Endothelial cell of hepatic sinusoid (primary cell): ENCODE measurements at regions not wholly inside any gene's neighbourhood (a gene's known extent, or its start where the extent isn't known, plus 50 kb on each side); places are given as distances from the start of the nearest gene placed in this dataset.

Experiments used
- in situ Hi-C: cut with HindIII; loops from 2 replicates; pipeline ENCODE4 v1.10.0; 2017; ENCODE audit warnings: low sequenced_read_pairs

DNA sequence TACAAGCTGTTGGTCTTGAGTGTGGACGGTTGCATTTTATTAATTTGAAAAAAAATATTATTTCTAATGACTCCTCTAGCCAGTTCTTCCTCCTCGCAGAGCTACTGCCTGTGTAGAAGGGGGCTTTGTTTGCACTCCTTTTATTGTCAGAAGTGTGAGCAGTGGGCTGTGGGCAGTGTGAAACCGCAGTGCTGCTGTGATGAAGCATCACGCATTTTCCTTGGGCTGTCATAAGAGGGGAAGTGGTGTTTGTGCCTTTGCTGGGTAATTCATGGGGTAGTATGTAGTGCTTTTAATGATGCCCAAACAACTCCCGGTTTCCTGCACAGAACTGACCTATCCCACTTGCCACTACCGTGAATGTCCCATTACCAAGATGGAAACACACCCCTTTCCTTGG lies 357.3 kb downstream of the ZNF536 start:
- in situ Hi-C loops = no loop called here

DNA sequence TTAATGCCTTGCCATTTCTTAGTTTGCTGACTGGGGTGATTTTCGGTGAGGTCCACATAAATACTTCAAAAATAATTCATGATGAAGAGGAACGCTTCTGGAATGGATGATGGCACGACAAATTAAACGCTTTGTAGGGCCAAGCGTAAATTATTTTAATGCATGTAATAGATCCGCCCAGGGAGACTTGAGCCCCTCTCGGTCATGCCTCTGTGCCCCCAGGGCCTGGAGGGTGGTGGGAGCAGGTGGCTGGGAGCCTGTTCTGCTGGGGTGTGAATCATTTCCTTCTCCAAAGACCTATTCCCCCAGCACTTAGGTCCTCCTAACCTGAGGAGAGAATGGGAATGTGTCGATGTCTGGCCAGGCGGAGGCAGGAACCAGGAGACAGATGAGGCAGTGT lies 350.6 kb downstream of the ZNF536 start:
- in situ Hi-C loops = loop anchor here (25.0 kb wide), 1 partner anchor 1515 kb away; no protein-coding TSS in a partner anchor

DNA sequence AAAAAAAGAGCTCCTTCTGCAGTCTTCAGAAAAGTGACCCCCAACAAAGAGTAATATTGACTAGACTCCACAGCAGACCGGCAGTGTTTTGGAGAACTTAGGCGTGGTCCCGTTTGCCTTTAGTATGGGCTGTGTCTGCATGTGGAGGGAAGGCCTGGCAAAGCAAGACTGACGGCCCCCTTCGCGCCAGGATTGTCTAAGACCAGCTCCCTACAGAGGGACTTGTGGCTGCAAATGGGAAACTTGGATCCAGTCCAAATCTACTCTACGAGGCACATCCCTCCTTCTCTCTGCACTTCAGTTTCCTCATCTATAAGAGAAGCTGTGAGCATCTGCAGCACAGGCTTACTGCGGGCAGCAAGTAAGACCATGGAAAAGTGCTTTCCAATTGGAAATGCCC lies 350.0 kb downstream of the ZNF536 start:
- in situ Hi-C loops = loop anchor here (25.0 kb wide), 1 partner anchor 1515 kb away; no protein-coding TSS in a partner anchor

DNA sequence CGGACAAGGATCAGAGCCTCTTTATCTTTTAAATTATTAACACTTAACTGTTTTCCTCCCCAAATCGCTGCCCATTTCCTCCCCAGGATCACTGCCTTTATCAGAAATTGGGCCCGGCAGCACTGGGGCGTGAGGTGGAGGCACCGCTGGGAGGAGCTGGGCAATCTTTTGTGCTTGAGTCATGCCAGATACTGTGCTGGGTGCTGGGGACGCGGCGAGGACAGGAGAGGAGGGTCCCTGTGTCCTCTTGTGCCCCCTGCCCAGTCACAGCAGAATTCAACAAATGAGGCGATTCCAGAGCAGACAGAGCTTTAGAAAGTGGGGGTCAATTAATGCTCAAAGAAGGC lies 347.8 kb downstream of the ZNF536 start:
- in situ Hi-C loops = loop anchor here (25.0 kb wide), 1 partner anchor 1517 kb away; no protein-coding TSS in a partner anchor

DNA sequence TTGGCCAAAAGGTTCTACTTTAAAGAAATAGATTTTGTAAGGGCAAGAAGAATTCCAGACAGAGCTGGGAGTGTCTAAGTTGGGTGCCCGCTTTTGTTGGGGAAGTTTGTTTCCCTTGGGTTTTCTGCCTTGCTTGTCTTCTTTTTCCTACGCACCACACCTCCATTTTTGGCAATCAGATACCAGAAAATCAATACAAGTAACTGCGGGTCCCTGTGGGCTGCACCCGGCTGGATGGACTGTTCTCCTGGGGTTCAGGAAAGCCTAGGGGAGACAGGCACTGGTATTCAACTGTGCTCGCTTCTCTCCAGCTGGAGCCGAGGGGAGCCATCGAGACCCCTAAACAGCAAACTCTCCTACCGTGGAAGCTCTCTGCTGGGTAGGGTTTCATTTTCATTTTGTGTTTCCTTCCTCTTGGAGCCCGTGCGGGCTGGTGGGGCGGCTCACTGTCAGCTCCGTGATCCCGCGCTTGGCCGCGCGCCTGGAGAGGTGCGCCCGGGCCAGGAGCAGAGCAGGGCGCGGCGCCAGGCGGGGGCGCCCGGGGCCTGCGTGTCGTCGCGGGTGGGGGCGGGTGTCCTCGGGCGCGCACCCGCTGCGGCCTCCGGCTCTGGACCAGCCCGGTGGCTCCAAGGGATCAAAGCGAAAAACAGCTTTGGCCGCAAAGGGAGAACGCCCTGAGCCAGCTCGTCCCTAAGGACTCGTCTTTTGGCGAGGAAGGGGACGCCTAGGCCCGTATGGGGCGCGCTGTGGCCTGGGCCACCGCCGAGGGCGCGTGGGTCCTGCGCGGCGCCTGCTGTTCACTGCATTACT lies 347.2 kb downstream of the ZNF536 start:
- in situ Hi-C loops = loop anchor here (25.0 kb wide), 1 partner anchor 1518 kb away; no protein-coding TSS in a partner anchor

DNA sequence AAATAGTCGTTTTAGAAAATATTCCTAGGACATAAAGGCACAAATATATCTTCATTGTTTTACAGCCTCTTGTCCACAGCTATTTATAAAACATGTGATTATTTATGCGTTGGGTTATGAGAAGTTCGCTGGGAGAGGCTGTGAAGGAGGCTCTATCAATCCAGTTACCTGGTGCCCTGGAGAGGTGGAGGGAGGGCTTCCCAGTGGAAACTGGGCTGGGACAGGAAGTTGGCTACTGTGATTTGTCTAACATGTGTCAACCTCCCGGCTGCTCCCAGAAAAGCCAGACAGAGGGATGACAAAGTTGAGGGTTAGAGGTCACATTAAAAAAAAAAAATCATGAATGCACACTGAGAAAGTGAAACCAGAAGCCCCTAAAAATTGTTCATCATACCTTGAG lies 346.5 kb downstream of the ZNF536 start:
- in situ Hi-C loops = loop anchor here (25.0 kb wide), 1 partner anchor 1519 kb away; no protein-coding TSS in a partner anchor

DNA sequence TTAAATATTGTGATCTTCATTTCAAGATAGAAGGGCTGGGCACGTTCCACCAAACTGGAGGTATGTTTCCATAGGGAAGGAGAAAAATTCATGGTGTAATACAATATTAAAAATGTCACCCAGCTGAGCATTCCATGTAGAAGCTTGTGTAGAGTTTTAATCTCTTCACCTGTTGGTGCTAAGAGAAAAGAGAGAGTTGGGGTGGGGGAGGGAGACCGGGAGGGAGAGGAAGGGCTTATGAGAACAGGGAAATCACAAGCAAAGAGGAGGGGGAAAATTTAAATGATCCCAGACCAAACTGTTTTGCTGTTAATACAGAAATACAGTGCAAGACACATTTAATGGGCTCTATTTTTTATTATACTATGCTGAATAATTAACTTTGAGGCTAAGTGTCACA lies 345.8 kb downstream of the ZNF536 start:
- in situ Hi-C loops = loop anchor here (25.0 kb wide), 1 partner anchor 1519 kb away; no protein-coding TSS in a partner anchor

DNA sequence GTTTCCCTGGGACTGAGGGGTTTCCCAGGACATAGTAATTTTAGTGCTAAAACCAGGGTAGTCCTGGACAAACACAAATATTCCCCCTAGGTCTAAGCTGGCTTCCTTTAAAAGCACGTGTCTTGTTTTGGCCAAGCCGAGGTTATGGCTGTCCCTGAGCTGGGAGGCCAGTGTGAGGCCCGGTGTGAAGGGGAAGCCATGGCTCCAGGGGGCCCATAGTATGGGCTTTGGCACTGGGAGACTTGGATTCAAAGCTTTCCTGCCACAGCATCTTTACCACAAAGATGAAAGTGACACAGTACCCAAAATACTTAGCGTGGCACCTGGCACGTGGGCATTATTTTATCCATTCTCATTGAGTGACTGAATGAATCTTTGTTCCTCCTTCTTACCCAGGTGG lies 345.2 kb downstream of the ZNF536 start:
- in situ Hi-C loops = loop anchor here (25.0 kb wide), 1 partner anchor 1520 kb away; no protein-coding TSS in a partner anchor

DNA sequence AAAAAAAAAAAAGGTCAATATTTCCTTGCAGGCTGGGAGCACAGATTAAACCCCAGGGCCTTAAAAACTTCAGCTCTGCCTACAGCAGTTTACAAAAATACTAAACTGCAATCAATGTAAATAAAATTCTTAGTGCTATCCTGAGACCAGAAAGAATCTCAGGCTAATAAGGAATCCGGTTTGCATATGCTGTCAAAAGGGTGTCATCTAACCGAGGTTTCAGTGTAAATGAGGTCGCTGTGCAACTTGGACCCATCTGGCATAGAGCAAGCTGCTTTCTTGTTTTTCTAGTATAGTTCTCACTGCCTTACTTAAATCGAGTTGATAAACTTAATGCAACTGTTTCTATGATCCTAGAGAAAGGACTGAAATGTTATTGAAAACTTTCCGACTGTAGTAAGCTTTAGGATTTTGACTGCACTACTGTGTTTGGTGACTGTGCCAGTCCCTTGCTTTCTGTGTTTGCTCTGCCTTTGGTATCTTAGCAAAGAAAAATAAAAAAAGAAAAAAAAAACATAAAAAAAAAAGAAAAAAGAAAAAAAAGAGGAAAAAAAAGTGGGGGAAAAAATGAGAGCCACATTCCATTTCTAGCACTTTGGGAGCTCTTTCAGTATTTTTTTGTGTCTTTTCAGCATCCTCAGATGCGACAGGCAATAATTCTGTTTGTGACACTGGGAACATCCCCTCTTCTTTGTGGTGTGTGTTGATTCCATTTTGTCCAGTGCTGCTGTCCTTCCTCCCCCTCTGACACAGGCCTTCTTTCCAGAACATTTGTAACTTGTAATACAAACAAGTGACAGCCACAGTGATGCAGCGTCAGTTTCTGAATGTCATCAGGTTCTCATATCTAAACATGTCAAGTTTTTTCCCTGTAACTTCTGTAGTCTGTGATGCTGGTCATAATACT lies 340.5 kb downstream of the ZNF536 start:
- in situ Hi-C loops = loop anchor here (25.0 kb wide), 1 partner anchor 1525 kb away; no protein-coding TSS in a partner anchor

DNA sequence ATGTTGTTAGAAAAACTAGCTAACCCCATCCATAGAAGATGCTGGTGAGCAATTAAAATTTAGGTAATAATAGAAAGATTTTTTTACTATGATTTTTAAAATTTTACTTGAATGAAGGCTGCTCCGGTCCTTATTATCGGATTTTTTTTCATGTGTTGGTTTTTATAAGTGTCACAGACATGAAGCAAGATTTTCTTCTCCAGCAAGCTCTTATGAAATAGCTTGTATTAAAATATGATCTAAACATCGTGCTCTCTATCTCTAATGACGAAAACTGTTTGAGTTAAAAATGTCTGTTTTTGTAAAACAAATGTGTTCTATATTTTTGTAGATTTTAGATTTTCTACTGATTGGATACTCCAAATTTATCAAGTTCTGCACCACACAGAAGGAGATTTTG lies 339.6 kb downstream of the ZNF536 start:
- in situ Hi-C loops = loop anchor here (25.0 kb wide), 1 partner anchor 1525 kb away; no protein-coding TSS in a partner anchor

DNA sequence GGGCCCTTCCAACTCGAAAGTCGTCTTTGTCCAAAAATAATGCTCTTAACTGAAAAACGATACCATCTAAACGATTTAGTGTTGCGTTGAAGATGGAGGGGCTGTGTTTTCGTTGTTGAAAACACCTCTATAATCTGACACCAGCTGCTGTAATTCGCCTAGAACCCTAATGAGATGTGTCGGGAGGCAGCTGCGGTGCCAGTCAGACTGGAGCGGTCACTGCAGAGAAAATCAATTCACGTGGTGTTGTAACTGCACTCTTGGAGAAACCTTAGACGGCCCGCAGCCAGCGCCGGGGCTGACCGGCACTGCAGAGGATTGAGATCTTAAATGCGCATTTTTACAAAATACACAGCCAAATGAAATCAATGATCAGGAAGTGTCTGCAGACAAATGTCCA lies 339.1 kb downstream of the ZNF536 start:
- in situ Hi-C loops = loop anchor here (25.0 kb wide), 1 partner anchor 1526 kb away; no protein-coding TSS in a partner anchor

DNA sequence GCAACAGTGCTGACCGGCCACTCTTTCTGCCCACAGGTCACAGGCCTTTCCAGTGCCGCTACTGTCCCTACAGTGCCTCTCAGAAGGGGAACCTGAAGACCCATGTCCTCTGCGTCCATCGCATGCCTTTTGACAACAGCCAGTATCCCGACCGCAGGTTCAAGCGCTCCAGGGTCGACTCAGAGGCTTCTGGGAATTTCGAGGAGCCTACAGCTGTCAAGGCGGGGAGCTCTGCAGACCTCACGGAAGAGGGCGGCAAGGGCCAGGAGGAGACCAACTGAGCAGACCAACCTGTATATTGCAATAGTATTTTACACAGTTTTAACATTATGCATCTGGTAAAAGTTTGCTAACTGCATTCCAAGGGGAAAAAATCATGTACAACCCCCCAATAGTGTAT lies 338.5 kb downstream of the ZNF536 start:
- in situ Hi-C loops = loop anchor here (25.0 kb wide), 1 partner anchor 1527 kb away; no protein-coding TSS in a partner anchor

DNA sequence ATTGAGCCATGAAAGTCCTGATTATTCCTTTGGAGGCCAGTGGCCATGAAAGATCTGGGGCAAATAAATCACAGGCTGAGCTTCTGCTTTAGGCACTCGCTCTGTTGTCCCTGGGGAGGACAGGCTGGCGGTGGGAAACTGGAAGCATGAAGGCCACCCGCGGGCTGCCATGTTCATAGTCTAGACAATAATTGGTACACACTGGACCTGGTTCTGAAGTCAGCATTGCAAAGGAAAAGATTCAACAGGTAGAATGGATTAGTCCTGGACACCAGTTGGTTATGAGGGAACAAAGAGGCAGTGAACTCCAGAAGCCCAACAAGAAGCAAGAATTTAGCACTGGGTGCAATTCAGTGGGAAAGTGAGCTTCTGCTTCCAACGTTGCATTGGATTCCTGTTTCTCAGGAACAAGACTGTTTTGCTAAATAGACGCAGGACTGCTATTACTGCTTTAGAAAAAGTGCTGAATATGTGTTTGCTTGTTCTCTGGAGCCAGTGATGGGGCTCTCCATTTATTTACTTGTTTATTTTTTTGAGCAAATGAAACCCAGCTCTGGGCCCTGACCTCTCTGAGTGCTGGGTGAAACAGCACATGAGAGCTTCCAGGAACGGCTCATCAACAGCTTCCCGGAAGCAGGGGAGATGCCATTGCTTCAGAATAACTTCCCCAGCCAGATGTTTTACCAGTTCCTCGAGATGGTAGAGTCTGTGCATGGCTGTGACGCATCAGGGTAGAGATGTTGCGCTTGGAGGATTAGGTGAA lies 336.4 kb downstream of the ZNF536 start:
- in situ Hi-C loops = loop anchor here (25.0 kb wide), 1 partner anchor 1529 kb away; no protein-coding TSS in a partner anchor

DNA sequence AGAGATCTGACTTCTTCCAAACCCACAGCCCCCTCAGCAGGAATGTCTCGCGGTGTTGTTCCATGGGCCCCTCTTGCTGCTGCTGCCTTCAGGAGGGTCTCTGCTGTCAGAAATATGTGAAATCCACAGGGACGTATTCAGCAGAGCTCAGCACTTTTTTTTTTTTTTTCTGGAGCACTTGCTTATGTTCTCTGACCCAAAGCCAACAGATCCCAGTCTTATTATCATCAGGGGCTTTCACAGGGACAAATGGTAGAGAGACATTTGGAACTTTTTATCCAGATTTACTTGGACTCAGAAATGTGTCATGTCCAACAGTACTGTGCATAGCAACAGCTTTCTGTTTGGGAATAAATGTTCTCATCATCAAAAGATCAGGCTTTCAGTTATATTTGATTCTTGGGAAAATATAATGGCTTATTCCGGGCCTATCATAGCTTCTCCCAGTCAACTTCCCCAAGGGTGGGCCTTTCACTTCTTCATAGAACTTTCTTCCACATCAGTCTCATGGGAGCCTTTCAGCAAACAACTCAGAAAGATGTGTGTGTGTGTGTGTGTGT lies 332.7 kb downstream of the ZNF536 start:
- in situ Hi-C loops = loop anchor here (25.0 kb wide), 1 partner anchor 1532 kb away; no protein-coding TSS in a partner anchor

DNA sequence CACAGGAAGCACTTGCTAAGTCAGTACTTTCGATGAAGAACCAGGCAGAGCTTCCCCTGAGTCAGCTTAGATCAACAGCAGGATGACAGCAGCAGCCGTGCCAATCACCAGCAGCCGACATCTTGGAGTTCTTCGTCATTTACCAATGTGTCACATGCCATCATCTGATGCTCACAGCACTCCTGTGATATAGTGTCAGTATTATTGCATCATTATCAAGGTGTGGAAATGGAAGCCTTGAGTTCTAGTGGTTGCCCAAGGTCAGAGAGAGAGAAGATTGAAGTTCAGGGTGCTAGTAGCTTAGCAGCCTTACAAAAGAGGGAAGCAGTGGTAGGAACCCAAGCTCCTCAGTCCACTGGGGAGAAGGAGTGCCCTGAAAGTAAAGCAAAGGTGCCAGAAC lies 331.5 kb downstream of the ZNF536 start:
- in situ Hi-C loops = loop anchor here (25.0 kb wide), 1 partner anchor 1534 kb away; no protein-coding TSS in a partner anchor

DNA sequence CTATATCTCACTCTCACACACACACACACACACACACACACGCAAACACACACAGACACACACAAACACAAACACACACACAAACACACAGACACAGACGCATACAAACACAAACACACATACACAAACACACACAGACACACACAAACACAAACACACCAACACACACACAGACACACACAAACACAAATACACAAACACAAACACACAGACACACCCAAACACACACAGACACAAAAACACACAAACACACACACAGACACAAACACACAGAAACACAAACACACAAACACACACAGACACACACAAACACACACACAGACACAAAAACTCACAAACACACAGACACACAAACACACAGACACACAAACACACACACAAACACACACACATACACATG lies 329.0 kb downstream of the ZNF536 start:
- in situ Hi-C loops = loop anchor here (25.0 kb wide), 1 partner anchor 1536 kb away; no protein-coding TSS in a partner anchor

DNA sequence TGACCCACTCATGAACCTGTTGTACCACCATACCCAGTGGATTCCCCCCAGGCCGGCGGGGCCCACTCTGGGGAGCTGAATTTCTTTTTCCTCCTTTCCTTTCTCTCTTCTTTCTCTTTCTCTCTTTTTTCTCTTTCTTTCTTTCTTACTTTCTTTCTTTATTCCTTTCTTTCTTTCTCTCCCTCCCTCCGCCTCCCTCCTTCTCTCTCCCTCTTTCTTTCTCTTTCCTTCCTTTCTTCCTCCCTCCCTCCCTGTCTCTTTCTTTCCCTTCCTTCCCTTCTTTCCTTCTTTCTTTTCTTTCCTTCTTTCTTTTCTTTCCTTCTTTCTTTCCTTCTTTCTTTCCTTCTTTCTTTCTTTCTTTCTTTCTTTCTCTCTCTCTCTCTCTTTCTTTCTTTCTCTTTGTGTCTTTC lies 327.7 kb downstream of the ZNF536 start:
- in situ Hi-C loops = loop anchor here (25.0 kb wide), 1 partner anchor 1537 kb away; no protein-coding TSS in a partner anchor

DNA sequence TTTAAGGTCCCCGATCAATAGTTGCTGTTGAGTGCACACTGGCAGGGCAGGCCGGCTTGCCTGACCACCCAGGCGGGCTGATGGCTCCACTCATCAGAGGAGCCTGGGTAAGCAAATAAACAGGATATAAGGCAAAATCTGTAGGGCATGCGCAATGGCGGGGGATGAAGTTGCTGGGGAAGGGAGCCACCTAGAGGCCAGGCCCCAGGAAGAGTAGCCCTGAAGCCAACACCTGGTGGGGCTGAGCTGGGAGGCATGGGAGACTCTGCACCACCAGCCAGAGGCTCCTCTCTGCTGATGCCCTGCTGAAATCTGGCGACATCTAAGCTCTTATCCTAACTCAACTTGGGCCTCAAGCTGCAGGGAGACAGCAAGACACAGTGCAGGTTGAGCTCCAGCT lies 324.3 kb downstream of the ZNF536 start:
- in situ Hi-C loops = no loop called here

DNA sequence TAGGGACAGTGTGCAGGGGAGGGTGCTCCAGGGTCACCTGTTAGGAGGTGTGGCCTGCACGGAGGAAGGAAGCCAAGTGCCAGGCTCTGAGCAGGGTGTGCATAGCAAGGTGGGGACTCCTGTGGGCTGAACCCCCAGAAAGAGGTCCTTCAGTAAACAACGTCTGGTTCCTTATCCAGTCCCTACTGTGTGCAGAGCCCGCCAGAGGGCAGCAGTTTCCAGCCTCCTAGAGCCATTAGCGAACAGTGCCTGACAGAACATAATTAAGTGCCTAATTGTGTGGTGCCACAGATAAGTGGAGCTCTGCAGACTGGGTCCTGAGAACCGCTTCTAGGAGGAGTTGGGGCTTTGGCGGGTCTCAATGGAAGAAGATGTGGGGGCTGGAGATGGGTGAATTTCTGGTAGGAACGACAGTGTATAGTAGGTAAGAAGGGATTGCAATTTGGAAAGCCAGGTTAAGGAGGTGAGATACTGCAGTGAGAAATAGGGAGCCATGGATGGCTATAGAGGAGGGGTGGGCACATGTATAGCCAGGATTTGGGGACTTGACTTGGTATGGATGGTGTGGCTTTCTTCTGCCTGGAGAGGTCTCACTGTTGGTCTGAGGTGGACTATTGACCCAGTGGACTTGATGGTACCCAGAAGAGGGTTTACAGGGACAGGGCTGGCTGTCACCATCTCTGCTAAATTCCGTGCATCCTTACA lies 323.1 kb downstream of the ZNF536 start:
- in situ Hi-C loops = no loop called here
